ENCODE measurements at regions not wholly inside any gene's neighbourhood (a gene's known extent, or its start where the extent isn't known, plus 50 kb on each side); places are given as distances from the start of the nearest gene placed in this dataset.
"Not testable (repeated sequence)": the region's sequence is repeated elsewhere in the genome, so short reads cannot be mapped to it uniquely, and the experiment has no call there.

GRCh38 chrX:97898798-97899197 is 1015.1 kb downstream of the RPA4 start:
- peak; percentile 22 for DNase-seq (ENCODE audit: low read depth)
- TF ChIP-seq CTCF (IDR thresholded peaks at IDR 0.05; ENCODE audit: insufficient read depth, low read length): no peak
- H3K4me3 ChIP-seq (ENCODE audit: low read depth, low read length): no peak overlapping the region

- no peak for DNase-seq (ENCODE audit: low read depth)
- H3K4me3 ChIP-seq (ENCODE audit: low read depth, low read length): no peak overlapping the region
- TF ChIP-seq CTCF (IDR thresholded peaks at IDR 0.05; ENCODE audit: insufficient read depth, low read length): no peak
Observed at GRCh38 chrX:97907791-97908190, 1024.1 kb downstream of the RPA4 start.

- no peak overlapping the region for H3K4me3 ChIP-seq (ENCODE audit: low read depth, low read length)
- no peak for DNase-seq (ENCODE audit: low read depth)
- no peak for TF ChIP-seq CTCF (IDR thresholded peaks at IDR 0.05; ENCODE audit: insufficient read depth, low read length)
Observed at GRCh38 chrX:97909245-97909644, 1025.5 kb downstream of the RPA4 start.

DNA sequence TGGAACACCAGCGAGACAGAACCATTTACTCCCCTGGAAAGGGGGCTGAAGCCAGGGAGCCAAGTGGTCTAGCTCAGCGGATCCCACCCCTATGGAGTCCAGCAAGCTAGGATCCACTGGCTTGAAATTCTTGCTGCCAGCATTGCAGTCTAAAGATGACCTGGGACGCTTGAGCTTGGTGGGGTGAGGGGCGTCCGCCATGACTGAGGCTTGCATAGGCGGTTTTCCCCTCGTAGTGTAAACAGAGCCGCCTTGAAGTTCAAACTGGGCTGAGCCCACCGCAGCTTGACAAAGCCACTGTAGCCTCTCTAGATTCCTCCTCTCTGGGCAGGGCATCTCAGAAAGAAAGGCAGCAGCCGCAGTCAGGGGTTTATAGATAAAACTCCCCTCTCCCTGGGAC is 1031.7 kb downstream of the RPA4 start:
- DNase-seq (ENCODE audit: low read depth); H3K4me3 ChIP-seq (ENCODE audit: low read depth, low read length): not testable (repeated sequence)

GRCh38 chrX:97921223-97921622 is 1037.5 kb downstream of the RPA4 start:
- DNase-seq (ENCODE audit: low read depth); H3K4me3 ChIP-seq (ENCODE audit: low read depth, low read length): not testable (repeated sequence)

- no peak for TF ChIP-seq CTCF (IDR thresholded peaks at IDR 0.05; ENCODE audit: insufficient read depth, low read length)
- no peak for DNase-seq (ENCODE audit: low read depth)
- no peak overlapping the region for H3K4me3 ChIP-seq (ENCODE audit: low read depth, low read length)
Observed at GRCh38 chrX:97931586-97931985, 1047.9 kb downstream of the RPA4 start.

DNA sequence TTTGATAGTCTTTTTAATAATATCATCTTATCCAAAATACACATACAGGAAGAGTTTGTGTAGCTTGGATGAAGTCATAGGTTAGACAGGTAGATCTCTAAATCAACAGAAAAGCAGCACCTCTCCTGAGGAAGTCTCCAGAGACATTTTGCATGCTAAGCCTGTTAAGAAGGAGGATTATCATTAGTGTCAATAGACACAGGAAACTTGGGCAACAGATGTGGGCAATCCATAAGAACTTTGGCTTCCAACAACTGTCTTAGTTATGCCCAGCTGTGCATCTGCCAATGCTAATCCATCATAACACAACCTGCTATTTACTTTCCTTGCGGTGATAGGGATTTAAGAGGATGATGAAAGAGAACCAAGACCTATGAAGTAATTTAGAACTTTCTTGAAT is 1052.6 kb downstream of the RPA4 start:
- no peak for DNase-seq (ENCODE audit: low read depth)
- no peak for TF ChIP-seq CTCF (IDR thresholded peaks at IDR 0.05; ENCODE audit: insufficient read depth, low read length)
- H3K4me3 ChIP-seq (ENCODE audit: low read depth, low read length): no peak overlapping the region

- no peak overlapping the region for H3K4me3 ChIP-seq (ENCODE audit: low read depth, low read length)
- no peak for DNase-seq (ENCODE audit: low read depth)
- TF ChIP-seq CTCF (IDR thresholded peaks at IDR 0.05; ENCODE audit: insufficient read depth, low read length): no peak
Observed at GRCh38 chrX:97938706-97939105, 1055.0 kb downstream of the RPA4 start.

Measured in fibroblast of the aortic adventitia (primary cell).